Keratinocyte (primary cell): ENCODE measurements at regions not wholly inside any gene's neighbourhood (a gene's known extent, or its start where the extent isn't known, plus 50 kb on each side); places are given as distances from the start of the nearest gene placed in this dataset.
A peak's percentile ranks its signal among the peaks of the same experiment; 100 is the strongest.

Source experiments
- CTCF ChIP-seq, 3 experiments: IDR thresholded peaks in 1 of 3; conservative IDR thresholded peaks in 1 of 3; optimal IDR thresholded peaks in 1 of 3; 2 replicates in 2 of 3; 3 replicates in 1 of 3; pipeline versions ENCODE3 to v1.5.1; 2011; ENCODE audit warnings: low read length in 3 of 3, mild to moderate bottlenecking in 3 of 3, moderate library complexity in 2 of 3, control low read depth in 1 of 3, inconsistent platforms in 1 of 3; ENCODE audit not compliant: insufficient read depth in 2 of 3; ENCODE audit errors: extremely low read depth in 1 of 3
- EZH2 ChIP-seq: IDR thresholded peaks from one replicate; pipeline ENCODE4 v1.6.1; 2012; ENCODE audit warnings: inconsistent platforms, mild to moderate bottlenecking, low read length, moderate library complexity

DNA sequence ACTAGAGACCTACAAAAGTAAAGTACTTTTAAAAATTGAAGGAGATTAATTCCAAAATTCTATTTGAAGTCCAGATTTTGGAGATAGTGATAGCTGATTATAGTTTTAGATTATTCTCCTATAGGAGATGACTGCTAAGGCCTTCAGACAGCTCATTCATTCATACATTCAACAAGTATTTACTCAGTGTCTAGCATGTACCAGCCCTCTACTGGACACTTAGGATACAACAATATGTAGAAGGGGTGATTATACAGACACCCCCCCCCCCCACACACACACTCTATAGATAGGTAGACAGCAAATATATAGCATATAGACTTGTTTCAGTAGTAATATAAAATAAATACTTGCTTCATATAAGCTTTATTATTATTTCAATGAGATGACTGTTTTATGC, 60.4 kb upstream of the TAF9B start:
- TF ChIP-seq CTCF (optimal IDR thresholded peaks at IDR 0.05 in 1 of 3, IDR thresholded peaks at IDR 0.05 in 1 of 3, conservative IDR thresholded peaks at IDR 0.05 in 1 of 3; ENCODE audit: extremely low read depth in 1 of 3, insufficient read depth in 2 of 3, low read length in 3 of 3) (peak in 2 of 3 experiments; percentile 18 to 31), EZH2 (no peak)
